IMR-90 (cell line): ENCODE measurements at regions not wholly inside any gene's neighbourhood (a gene's known extent, or its start where the extent isn't known, plus 50 kb on each side); places are given as distances from the start of the nearest gene placed in this dataset.
A peak's percentile ranks its signal among the peaks of the same experiment; 100 is the strongest.

Source experiments
- ATAC-seq: fragments of 200-7000 bp; cut with Tn5 transposase; 2 replicates; pipeline ENCODE4 v1.9.1; 2020; ENCODE audit warnings: low read depth, mild to moderate bottlenecking, moderate library complexity
- BruUV-seq: library from RNA; stranded (reverse); fragments of 400-500 nt; replicated peaks from 2 replicates; lab custom pipeline; 2021; lab: Mats Ljungman, UMichigan
- CTCF ChIA-PET: fragments of 300-600 bp; formaldehyde crosslinking; extraction: SDS; loops from one replicate; lab custom pipeline; 2021; ENCODE audit warnings: antibody characterized with exemption; lab: Yijun Ruan, JAX
- POLR2A ChIA-PET: fragments of 300-600 bp; sonication (Branson Sonifier 250); formaldehyde crosslinking; loops from one replicate; lab custom pipeline; 2022; ENCODE audit warnings: antibody characterized with exemption; ENCODE audit not compliant: unreplicated experiment; lab: Charles Lee
- DNase-seq: peaks from one replicate; pipeline ENCODE4 v3.0.0; 2013
- H2AFZ ChIP-seq: replicated peaks from 2 replicates; pipeline ENCODE3; 2013; ENCODE audit warnings: low read length, mild to moderate bottlenecking; ENCODE audit not compliant: poor library complexity
- H2AK5ac ChIP-seq: 2 replicates; pipeline ENCODE4 v1.6.1; 2013; ENCODE audit warnings: low read depth, low read length, inconsistent platforms
- H2AK9ac ChIP-seq: replicated peaks from 2 replicates; pipeline ENCODE3; 2013; ENCODE audit warnings: mild to moderate bottlenecking, low read depth, low read length, moderate library complexity; ENCODE audit not compliant: poor library complexity
- H2BK120ac ChIP-seq: 2 replicates; pipeline ENCODE4 v1.6.1; 2013; ENCODE audit warnings: low read depth, low read length, inconsistent platforms
- H2BK15ac ChIP-seq: 3 replicates; pipeline ENCODE4 v1.6.1; 2013; ENCODE audit warnings: low read depth, low read length, inconsistent platforms
- H2BK20ac ChIP-seq: 2 replicates; pipeline ENCODE4 v1.6.1; 2013; ENCODE audit warnings: low read depth, mild to moderate bottlenecking, inconsistent platforms, low read length, moderate library complexity
- H2BK5ac ChIP-seq: 2 replicates; pipeline ENCODE4 v1.6.1; 2013; ENCODE audit warnings: mild to moderate bottlenecking, low read depth, low read length, inconsistent platforms; ENCODE audit not compliant: poor library complexity, severe bottlenecking
- H3K14ac ChIP-seq: replicated peaks from 2 replicates; pipeline ENCODE4 v1.6.1; 2013; ENCODE audit warnings: low read depth, low read length, inconsistent platforms
- H3K18ac ChIP-seq: 2 replicates; pipeline ENCODE4 v1.6.1; 2013; ENCODE audit warnings: low read depth, low read length, control low read depth
- H3K23ac ChIP-seq: 2 replicates; pipeline ENCODE4 v1.6.1; 2013; ENCODE audit warnings: low read depth, low read length, inconsistent platforms
- H3K27ac ChIP-seq: 2 replicates; pipeline ENCODE4 v1.5.1; 2013; ENCODE audit warnings: mild to moderate bottlenecking, control low read depth, low read length; ENCODE audit not compliant: insufficient read depth
- H3K27me3 ChIP-seq: 2 replicates; pipeline ENCODE4 v1.6.1; 2013; ENCODE audit warnings: low read length; ENCODE audit not compliant: control insufficient read depth, insufficient read depth
- H3K36me3 ChIP-seq: 2 replicates; pipeline ENCODE4 v1.6.1; 2013; ENCODE audit warnings: low read length, mixed read lengths; ENCODE audit not compliant: control insufficient read depth, insufficient read depth
- H3K4ac ChIP-seq: 2 replicates; pipeline ENCODE4 v1.6.1; 2013; ENCODE audit warnings: low read depth, low read length, inconsistent platforms
- H3K4me1 ChIP-seq: 2 replicates; pipeline ENCODE4 v1.6.1; 2013; ENCODE audit warnings: low read length, mixed read lengths; ENCODE audit not compliant: control insufficient read depth, insufficient read depth
- H3K4me2 ChIP-seq: 2 replicates; pipeline ENCODE4 v1.6.1; 2013; ENCODE audit warnings: low read depth, mild to moderate bottlenecking, control low read depth, low read length, moderate library complexity
- H3K4me3 ChIP-seq: 2 replicates; pipeline ENCODE4 v1.5.1; 2013; ENCODE audit warnings: low read depth, mild to moderate bottlenecking, control low read depth, low read length, moderate library complexity; ENCODE audit not compliant: insufficient read depth
- H3K56ac ChIP-seq: 2 replicates; pipeline ENCODE4 v1.6.1; 2013; ENCODE audit warnings: low read length, inconsistent platforms; ENCODE audit not compliant: insufficient read depth; ENCODE audit errors: extremely low read depth
- H3K79me1 ChIP-seq, 2 experiments: 2 replicates each; pipeline ENCODE4 v1.6.1; 2013; ENCODE audit warnings: low read length in 2 of 2, inconsistent platforms in 1 of 2, low read depth in 1 of 2
- H3K9ac ChIP-seq: 2 replicates; pipeline ENCODE4 v1.6.1; 2013; ENCODE audit warnings: low read depth, low read length, control low read depth
- H3K9me1 ChIP-seq: 2 replicates; pipeline ENCODE4 v1.6.1; 2013; ENCODE audit warnings: low read length, inconsistent platforms; ENCODE audit not compliant: insufficient read depth
- H3K9me3 ChIP-seq: 2 replicates; pipeline ENCODE4 v1.6.1; 2013; ENCODE audit warnings: low read length; ENCODE audit not compliant: control insufficient read depth, insufficient read depth
- H4K20me1 ChIP-seq: 2 replicates; pipeline ENCODE4 v1.6.1; 2013; ENCODE audit warnings: low read length, inconsistent platforms; ENCODE audit not compliant: insufficient read depth
- H4K5ac ChIP-seq: 2 replicates; pipeline ENCODE4 v1.6.1; 2013; ENCODE audit warnings: mild to moderate bottlenecking, low read depth, low read length, control low read depth
- H4K8ac ChIP-seq, 2 experiments: 2 replicates each; pipeline ENCODE4 v1.6.1; 2013; ENCODE audit warnings: low read depth in 2 of 2, low read length in 2 of 2, control low read depth in 1 of 2, inconsistent platforms in 1 of 2
- H4K91ac ChIP-seq: 2 replicates; pipeline ENCODE4 v1.6.1; 2013; ENCODE audit warnings: low read depth, low read length, inconsistent platforms; ENCODE audit not compliant: insufficient read depth
- BHLHE40 ChIP-seq: fragments of 150-350 bp; IDR thresholded peaks from 2 replicates; pipeline ENCODE4 v1.6.1; 2016; ENCODE audit warnings: mild to moderate bottlenecking, low read depth, low read length
- CHD1 ChIP-seq: IDR thresholded peaks from 2 replicates; pipeline ENCODE4 v1.6.1; 2012; ENCODE audit warnings: low read depth, low read length, improper control_type of control experiment
- FOS ChIP-seq: fragments of 150-350 bp; IDR thresholded peaks from 2 replicates; pipeline ENCODE4 v1.6.1; 2016; ENCODE audit warnings: low read depth, low read length
- MAFK ChIP-seq: IDR thresholded peaks from 2 replicates; pipeline ENCODE4 v1.6.1; 2012; ENCODE audit warnings: low read depth, low read length, improper control_type of control experiment
- MAZ ChIP-seq: IDR thresholded peaks from 2 replicates; pipeline ENCODE4 v1.6.1; 2012; ENCODE audit warnings: low read depth, mild to moderate bottlenecking, low read length, improper control_type of control experiment, moderate library complexity, borderline replicate concordance
- MXI1 ChIP-seq: IDR thresholded peaks from 2 replicates; pipeline ENCODE4 v1.6.1; 2012; ENCODE audit warnings: low read depth, mild to moderate bottlenecking, low read length, moderate library complexity, borderline replicate concordance
- NFE2L2 ChIP-seq: fragments of 150-350 bp; IDR thresholded peaks from 2 replicates; pipeline ENCODE4 v1.6.1; 2016; ENCODE audit warnings: low read depth, mild to moderate bottlenecking, low read length
- POLR2A ChIP-seq: IDR thresholded peaks from 2 replicates; pipeline ENCODE4 v1.6.1; 2012; ENCODE audit warnings: mild to moderate bottlenecking, low read depth, low read length
- RFX5 ChIP-seq: IDR thresholded peaks from 2 replicates; pipeline ENCODE4 v1.8.0; 2012; ENCODE audit warnings: low read depth, mild to moderate bottlenecking, low read length, moderate library complexity
- SMC3 ChIP-seq: fragments of 150-350 bp; IDR thresholded peaks from 2 replicates; pipeline ENCODE4 v1.6.1; 2016; ENCODE audit warnings: low read depth, mild to moderate bottlenecking, antibody characterized with exemption, low read length, moderate library complexity
- WGBS, 2 experiments: methylation state at CpG; one replicate each; pipeline versions ENCODE4 v1.1.5 to v1.1.7; 2013; ENCODE audit warnings: missing lambda C conversion rate in 2 of 2; ENCODE audit not compliant: insufficient read length in 1 of 2; ENCODE audit errors: extremely low coverage in 2 of 2; 5-methylcytosine and 5-hydroxymethylcytosine counted together
- dilution Hi-C: fragments of 300-500 bp; cut with HindIII; formaldehyde crosslinking; loops from one replicate; pipeline ENCODE4 v1.14.3; 2018; ENCODE audit warnings: low sequenced_read_pairs; ENCODE audit not compliant: unreplicated experiment
- in situ Hi-C: fragments of 300-500 bp; cut with MboI; formaldehyde crosslinking; loops from 3 replicates; pipeline ENCODE4 v1.14.3; 2019; ENCODE audit warnings: low sequenced_read_pairs, inconsistent platforms, mixed read lengths
- intact Hi-C: fragments of 100-400 bp; cut with micrococcal nuclease; formaldehyde crosslinking; loops from 2 replicates; pipeline ENCODE4 v1.10.0; 2022
- TF ChIP-seq, protein P1 (sequence below): fragments of 150-350 bp; IDR thresholded peaks from 2 replicates; pipeline ENCODE4 v1.6.1; 2016; ENCODE audit warnings: low read depth, mild to moderate bottlenecking, low read length, moderate library complexity, borderline replicate concordance
- TF ChIP-seq, protein P2 (sequence below): fragments of 150-350 bp; IDR thresholded peaks from 2 replicates; pipeline ENCODE4 v1.6.1; 2017; ENCODE audit warnings: mild to moderate bottlenecking, antibody characterized with exemption, low read length, low read depth

DNA sequence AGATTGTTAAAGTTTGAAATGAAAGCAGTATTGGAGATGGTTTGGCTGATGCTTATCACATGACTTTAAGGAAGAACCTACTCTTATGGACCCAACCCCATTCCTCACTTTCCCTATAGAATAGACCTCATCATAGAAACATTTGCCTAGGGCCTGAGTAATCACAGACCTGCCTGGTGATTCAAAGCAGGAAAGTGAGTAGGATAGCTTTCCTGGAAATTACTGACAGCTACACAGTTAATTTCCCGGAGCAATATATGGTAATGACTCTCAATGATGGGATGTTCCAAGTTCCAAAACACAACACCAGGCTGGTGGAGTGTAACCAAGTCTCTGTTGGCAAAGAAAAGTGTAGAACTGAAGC, 233.8 kb downstream of the SIM1 start:
- dilution Hi-C loops: no loop called here
- no TSS peak for BruUV-seq
- H2AK5ac ChIP-seq: no peak overlapping the region
- no peak overlapping the region for H3K27ac ChIP-seq
- H3K36me3 ChIP-seq: no peaks in the 10 kb centered on the region
- no peak overlapping the region for H3K23ac ChIP-seq
- no peaks in the 10 kb centered on the region for H3K9me1 ChIP-seq
- no peak overlapping the region for H3K4ac ChIP-seq
- CTCF ChIA-PET: interaction anchor here (0.9 kb wide), 1 partner anchor 18 kb away, joined by 3 read pairs; no protein-coding TSS in a partner anchor
- TF ChIP-seq BHLHE40 (no peak), CHD1 (no peak), MAZ (no peak), RFX5 (no peak), POLR2A (no peak), MAFK (no peak), MXI1 (no peak), FOS (no peak), NFE2L2 (no peak), SMC3 (no peak)
- TF ChIP-seq, protein P1, sequence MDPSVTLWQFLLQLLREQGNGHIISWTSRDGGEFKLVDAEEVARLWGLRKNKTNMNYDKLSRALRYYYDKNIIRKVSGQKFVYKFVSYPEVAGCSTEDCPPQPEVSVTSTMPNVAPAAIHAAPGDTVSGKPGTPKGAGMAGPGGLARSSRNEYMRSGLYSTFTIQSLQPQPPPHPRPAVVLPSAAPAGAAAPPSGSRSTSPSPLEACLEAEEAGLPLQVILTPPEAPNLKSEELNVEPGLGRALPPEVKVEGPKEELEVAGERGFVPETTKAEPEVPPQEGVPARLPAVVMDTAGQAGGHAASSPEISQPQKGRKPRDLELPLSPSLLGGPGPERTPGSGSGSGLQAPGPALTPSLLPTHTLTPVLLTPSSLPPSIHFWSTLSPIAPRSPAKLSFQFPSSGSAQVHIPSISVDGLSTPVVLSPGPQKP: no peak
- TF ChIP-seq, protein P2, sequence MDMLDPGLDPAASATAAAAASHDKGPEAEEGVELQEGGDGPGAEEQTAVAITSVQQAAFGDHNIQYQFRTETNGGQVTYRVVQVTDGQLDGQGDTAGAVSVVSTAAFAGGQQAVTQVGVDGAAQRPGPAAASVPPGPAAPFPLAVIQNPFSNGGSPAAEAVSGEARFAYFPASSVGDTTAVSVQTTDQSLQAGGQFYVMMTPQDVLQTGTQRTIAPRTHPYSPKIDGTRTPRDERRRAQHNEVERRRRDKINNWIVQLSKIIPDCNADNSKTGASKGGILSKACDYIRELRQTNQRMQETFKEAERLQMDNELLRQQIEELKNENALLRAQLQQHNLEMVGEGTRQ: no peak
- no peak overlapping the region for H4K8ac ChIP-seq
- H3K4me2 ChIP-seq: no peak overlapping the region
- no CpG with 5 or more reads among the region's 1 CpG for WGBS, 2 experiments
- H3K56ac ChIP-seq: no peak overlapping the region
- intact Hi-C loops: loop anchor here (10.0 kb wide), 1 partner anchor 116 kb away; no protein-coding TSS in a partner anchor
- DNase-seq: peak; percentile 27
- H2AK9ac ChIP-seq: no peak overlapping the region
- H4K20me1 ChIP-seq: no peaks in the 10 kb centered on the region
- no peak overlapping the region for H3K18ac ChIP-seq
- no peak overlapping the region; the same call in 1 of the 2 replicates for H2BK120ac ChIP-seq
- H3K4me1 ChIP-seq: peaks cover 2% of the 10 kb centered on the region; the same call in 1 of the 2 replicates
- no peak overlapping the region for H2BK5ac ChIP-seq
- no peak overlapping the region for H2BK15ac ChIP-seq
- H3K27me3 ChIP-seq: no peaks in the 10 kb centered on the region
- H3K9ac ChIP-seq: no peak overlapping the region
- no peak for ATAC-seq
- no peak overlapping the region for H2AFZ ChIP-seq
- H2BK20ac ChIP-seq: no peak overlapping the region
- no peak overlapping the region for H4K5ac ChIP-seq
- POLR2A ChIA-PET: no interaction called here
- in situ Hi-C loops: no loop called here
- no peaks in the 10 kb centered on the region for H3K9me3 ChIP-seq
- no peak overlapping the region for H3K14ac ChIP-seq
- no peak overlapping the region for H3K4me3 ChIP-seq
- no peaks in the 10 kb centered on the region for H3K79me1 ChIP-seq
- H4K91ac ChIP-seq: no peak overlapping the region
